ENCODE measurements at regions not wholly inside any gene's neighbourhood (a gene's known extent, or its start where the extent isn't known, plus 50 kb on each side); places are given as distances from the start of the nearest gene placed in this dataset.

GRCh38 chr7:131272086-131272485 is 55.6 kb upstream of the MKLN1 start:
- TF ChIP-seq POLR2A (IDR thresholded peaks at IDR 0.05) (no peak), CTCF (IDR thresholded peaks at IDR 0.05) (no peak), POLR2AphosphoS5 (IDR thresholded peaks at IDR 0.05) (no peak)
